B cell (primary cell): ENCODE measurements at regions not wholly inside any gene's neighbourhood (a gene's known extent, or its start where the extent isn't known, plus 50 kb on each side); places are given as distances from the start of the nearest gene placed in this dataset.

Experiments used
- CTCF ChIP-seq: fragments of 200-600 bp; IDR thresholded peaks from one replicate; pipeline ENCODE4 v1.8.0; 2022; ENCODE audit warnings: antibody characterized with exemption, mild to moderate bottlenecking
- EZH2 ChIP-seq: IDR thresholded peaks from 2 replicates; pipeline ENCODE4 v1.6.1; 2012; ENCODE audit warnings: borderline replicate concordance, low read depth, mild to moderate bottlenecking, moderate library complexity, low read length; ENCODE audit not compliant: insufficient read depth, poor library complexity, severe bottlenecking

- no peak for TF ChIP-seq CTCF
- no peak for TF ChIP-seq EZH2
Measured at GRCh38 chr6:81889377-81890053, 137.0 kb upstream of the TENT5A start.
